ENCODE measurements at regions not wholly inside any gene's neighbourhood (a gene's known extent, or its start where the extent isn't known, plus 50 kb on each side); places are given as distances from the start of the nearest gene placed in this dataset.

- TF ChIP-seq CTCF (IDR thresholded peaks at IDR 0.05; ENCODE audit: unreplicated experiment): no peak
- Mint-ChIP-seq H3K9me3 (ENCODE audit: low read depth) (no peaks in the 10 kb centered on the region), H3K27ac (no peak overlapping the region), H3K36me3 (ENCODE audit: insufficient read depth) (no peaks in the 10 kb centered on the region), H3K27me3 (peaks cover 7% of the 10 kb centered on the region), H3K4me3 (ENCODE audit: low read depth) (no peak overlapping the region), H3K4me1 (ENCODE audit: low read depth) (no peaks in the 10 kb centered on the region)
- no peak for DNase-seq (ENCODE audit: low spot score, unreplicated experiment)
Observed at GRCh38 chr18:60599995-60600394, 227.4 kb upstream of the MC4R start.

GRCh38 chr18:60601249-60601648, 228.7 kb upstream of the MC4R start:
- no peak for DNase-seq (ENCODE audit: low spot score, unreplicated experiment)
- Mint-ChIP-seq H3K27me3 (peaks cover 10% of the 10 kb centered on the region), H3K4me1 (ENCODE audit: low read depth) (no peaks in the 10 kb centered on the region), H3K4me3 (ENCODE audit: low read depth) (no peak overlapping the region), H3K9me3 (ENCODE audit: low read depth) (no peaks in the 10 kb centered on the region), H3K27ac (no peak overlapping the region), H3K36me3 (ENCODE audit: insufficient read depth) (no peaks in the 10 kb centered on the region)
- TF ChIP-seq CTCF (IDR thresholded peaks at IDR 0.05; ENCODE audit: unreplicated experiment): no peak

GRCh38 chr18:60623331-60623730, 250.8 kb upstream of the MC4R start:
- Mint-ChIP-seq H3K4me1 (ENCODE audit: low read depth) (no peaks in the 10 kb centered on the region), H3K4me3 (ENCODE audit: low read depth) (no peak overlapping the region), H3K27me3 (no peaks in the 10 kb centered on the region), H3K36me3 (ENCODE audit: insufficient read depth) (no peaks in the 10 kb centered on the region), H3K9me3 (ENCODE audit: low read depth) (no peaks in the 10 kb centered on the region), H3K27ac (no peak overlapping the region)
- DNase-seq (ENCODE audit: low spot score, unreplicated experiment): no peak
- TF ChIP-seq CTCF (IDR thresholded peaks at IDR 0.05; ENCODE audit: unreplicated experiment): no peak

- no peak overlapping the region for H3K27ac Mint-ChIP-seq
- H3K36me3 Mint-ChIP-seq (ENCODE audit: insufficient read depth): no peaks in the 10 kb centered on the region
- no peak for DNase-seq (ENCODE audit: low spot score, unreplicated experiment)
- no peaks in the 10 kb centered on the region for H3K9me3 Mint-ChIP-seq (ENCODE audit: low read depth)
- no peak overlapping the region for H3K4me3 Mint-ChIP-seq (ENCODE audit: low read depth)
- H3K27me3 Mint-ChIP-seq: no peaks in the 10 kb centered on the region
- no peak for TF ChIP-seq CTCF (IDR thresholded peaks at IDR 0.05; ENCODE audit: unreplicated experiment)
- no peaks in the 10 kb centered on the region for H3K4me1 Mint-ChIP-seq (ENCODE audit: low read depth)
Observed at GRCh38 chr18:60624207-60624606, 251.6 kb upstream of the MC4R start.

- H3K27me3 Mint-ChIP-seq: no peaks in the 10 kb centered on the region
- H3K27ac Mint-ChIP-seq: no peak overlapping the region
- H3K36me3 Mint-ChIP-seq (ENCODE audit: insufficient read depth): no peaks in the 10 kb centered on the region
- H3K9me3 Mint-ChIP-seq (ENCODE audit: low read depth): peaks cover 5% of the 10 kb centered on the region
- no peaks in the 10 kb centered on the region for H3K4me1 Mint-ChIP-seq (ENCODE audit: low read depth)
- TF ChIP-seq CTCF (IDR thresholded peaks at IDR 0.05; ENCODE audit: unreplicated experiment): no peak
- no peak for DNase-seq (ENCODE audit: low spot score, unreplicated experiment)
- no peak overlapping the region for H3K4me3 Mint-ChIP-seq (ENCODE audit: low read depth)
Observed at GRCh38 chr18:60639836-60640235, 267.3 kb upstream of the MC4R start.
